ENCODE measurements at regions not wholly inside any gene's neighbourhood (a gene's known extent, or its start where the extent isn't known, plus 50 kb on each side); places are given as distances from the start of the nearest gene placed in this dataset.

DNA sequence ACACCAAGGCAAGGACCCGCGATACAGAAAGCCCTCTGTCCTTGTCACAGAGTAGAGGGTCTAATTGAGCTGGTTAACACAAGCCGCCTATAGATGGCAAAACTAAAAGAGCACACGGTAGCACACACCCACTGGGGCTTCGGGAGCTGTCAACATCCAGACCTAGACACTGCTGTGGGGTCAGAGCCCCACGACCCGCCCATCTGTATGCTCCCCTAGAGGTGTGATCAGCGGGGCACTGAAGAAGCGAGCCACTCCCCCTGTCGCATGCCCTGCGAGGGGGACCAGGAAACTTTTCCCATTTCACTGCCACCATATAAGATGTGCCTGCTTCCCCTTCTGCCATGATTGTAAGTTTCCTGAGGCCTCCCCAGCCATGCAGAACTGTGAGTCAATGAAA is 1255.8 kb upstream of the CDH8 start:
- TF ChIP-seq CTCF (IDR thresholded peaks at IDR 0.05) (no peak), POLR2A (IDR thresholded peaks at IDR 0.05) (no peak)
